GM23338 (cell line): ENCODE measurements at regions not wholly inside any gene's neighbourhood (a gene's known extent, or its start where the extent isn't known, plus 50 kb on each side); places are given as distances from the start of the nearest gene placed in this dataset.

ENCODE experiments used
- ATAC-seq: fragments of 200-7000 bp; cut with Tn5 transposase; 3 replicates; pipeline ENCODE4 v1.9.1; 2020
- DNase-seq: peaks from one replicate; pipeline ENCODE4 v3.0.0-alpha.2; 2015; ENCODE audit warnings: low spot score
- H2AFZ ChIP-seq: fragments of 200-600 bp; sonication (generic); 2 replicates; pipeline ENCODE4 v1.8.0; 2016; ENCODE audit warnings: antibody characterized with exemption, mild to moderate bottlenecking, moderate library complexity
- H3F3A ChIP-seq: fragments of 200-600 bp; sonication (generic); replicated peaks from 2 replicates; pipeline ENCODE4 v1.8.0; 2017; ENCODE audit warnings: antibody characterized with exemption, mixed run types, low read depth
- H3K27ac ChIP-seq: fragments of 200-600 bp; sonication (generic); 2 replicates; pipeline ENCODE4 v1.6.1; 2016; ENCODE audit warnings: low read depth
- H3K27me3 ChIP-seq: fragments of 200-600 bp; sonication (generic); 2 replicates; pipeline ENCODE4 v1.8.0; 2016; ENCODE audit warnings: mild to moderate bottlenecking, mixed run types, moderate library complexity; ENCODE audit not compliant: insufficient read depth
- H3K36me3 ChIP-seq: fragments of 200-600 bp; sonication (generic); 2 replicates; pipeline ENCODE4 v1.8.0; 2016; ENCODE audit warnings: mild to moderate bottlenecking; ENCODE audit not compliant: insufficient read depth
- H3K4me1 ChIP-seq: fragments of 200-600 bp; sonication (generic); 2 replicates; pipeline ENCODE4 v1.8.0; 2016; ENCODE audit warnings: mild to moderate bottlenecking, moderate library complexity; ENCODE audit not compliant: insufficient read depth
- H3K4me2 ChIP-seq: fragments of 200-600 bp; sonication (generic); 2 replicates; pipeline ENCODE4 v1.7.1; 2017; ENCODE audit warnings: mixed run types
- H3K4me3 ChIP-seq: fragments of 200-600 bp; sonication (generic); 2 replicates; pipeline ENCODE4 v1.6.1; 2016; ENCODE audit warnings: mixed run types
- H3K79me2 ChIP-seq: fragments of 200-600 bp; sonication (generic); replicated peaks from 2 replicates; pipeline ENCODE4 v1.8.0; 2017; ENCODE audit warnings: mild to moderate bottlenecking; ENCODE audit not compliant: insufficient read depth
- H3K9me2 ChIP-seq: fragments of 200-600 bp; sonication (generic); 2 replicates; pipeline ENCODE4 v1.8.0; 2017; ENCODE audit not compliant: insufficient read depth
- H4K20me1 ChIP-seq: fragments of 200-600 bp; sonication (generic); replicated peaks from 2 replicates; pipeline ENCODE4 v1.8.0; 2017; ENCODE audit warnings: mild to moderate bottlenecking; ENCODE audit not compliant: insufficient read depth
- H3K27ac Mint-ChIP-seq: 2 replicates; pipeline ENCODE4 v1.8.0; 2020; ENCODE audit warnings: inconsistent platforms, mild to moderate bottlenecking, moderate library complexity, mixed read lengths
- H3K27me3 Mint-ChIP-seq: 3 replicates; pipeline ENCODE4 v1.8.0; 2022; ENCODE audit warnings: low read depth, mild to moderate bottlenecking, moderate library complexity, mixed read lengths, inconsistent platforms; ENCODE audit not compliant: insufficient read depth, poor library complexity
- H3K36me3 Mint-ChIP-seq: 3 replicates; pipeline ENCODE4 v1.8.0; 2021; ENCODE audit warnings: low read depth, mild to moderate bottlenecking, inconsistent platforms, moderate library complexity, mixed read lengths
- H3K4me1 Mint-ChIP-seq: 3 replicates; pipeline ENCODE4 v1.8.0; 2020; ENCODE audit warnings: mild to moderate bottlenecking, inconsistent platforms, mixed read lengths
- H3K4me3 Mint-ChIP-seq: 3 replicates; pipeline ENCODE4 v1.8.0; 2021; ENCODE audit warnings: moderate library complexity, mild to moderate bottlenecking, inconsistent platforms, mixed read lengths
- H3K9me3 Mint-ChIP-seq: 3 replicates; pipeline ENCODE4 v1.8.0; 2020; ENCODE audit warnings: moderate library complexity, mild to moderate bottlenecking, inconsistent platforms, mixed read lengths
- CREB1 ChIP-seq: fragments of 250-450 bp; sonication (Bioruptor Pico); IDR thresholded peaks from 2 replicates; pipeline ENCODE4 v1.5.0; 2020; ENCODE audit warnings: low read depth, mild to moderate bottlenecking, moderate library complexity
- ETS1 ChIP-seq: IDR thresholded peaks from 2 replicates; pipeline ENCODE4 v1.6.1; 2016; ENCODE audit warnings: antibody characterized with exemption
- EZH2 ChIP-seq: fragments of 200-600 bp; sonication (generic); IDR thresholded peaks from one replicate; pipeline ENCODE4 v1.8.0; 2017; ENCODE audit warnings: antibody characterized with exemption, mild to moderate bottlenecking, low read depth; ENCODE audit not compliant: unreplicated experiment
- JUNB ChIP-seq: IDR thresholded peaks from one replicate; pipeline ENCODE4 v1.6.1; 2016; ENCODE audit warnings: antibody characterized with exemption; ENCODE audit not compliant: unreplicated experiment
- NANOG ChIP-seq: IDR thresholded peaks from 2 replicates; pipeline ENCODE4 v1.6.1; 2016; ENCODE audit warnings: antibody characterized with exemption, borderline replicate concordance
- POLR2AphosphoS5 ChIP-seq: IDR thresholded peaks from 2 replicates; pipeline ENCODE4 v1.6.1; 2016; ENCODE audit warnings: antibody characterized with exemption, low read depth
- REST ChIP-seq: IDR thresholded peaks from one replicate; pipeline ENCODE4 v1.6.1; 2018; ENCODE audit warnings: antibody characterized with exemption; ENCODE audit not compliant: unreplicated experiment
- STAT1 ChIP-seq: IDR thresholded peaks from one replicate; pipeline ENCODE4 v1.6.1; 2016; ENCODE audit warnings: antibody characterized with exemption; ENCODE audit not compliant: unreplicated experiment
- ZNF331 ChIP-seq: fragments of 250-450 bp; sonication (Bioruptor Pico); IDR thresholded peaks from 2 replicates; pipeline ENCODE4 v1.5.0; 2020; ENCODE audit warnings: low read depth, mild to moderate bottlenecking, moderate library complexity

- Histone ChIP-seq H2AFZ (peak overlapping the region; percentile 26; the same call in 1 of the 2 replicates), H3F3A (no peaks in the 10 kb centered on the region), H3K36me3 (no peaks in the 10 kb centered on the region), H3K9me2 (no peaks in the 10 kb centered on the region), H3K27me3 (no peaks in the 10 kb centered on the region), H4K20me1 (no peaks in the 10 kb centered on the region), H3K79me2 (no peaks in the 10 kb centered on the region), H3K4me1 (0 out of 2 replicates have a peak, but pooled peaks cover 6% of the 10 kb centered on the region), H3K27ac (no peak overlapping the region), H3K4me2 (no peak overlapping the region), H3K4me3 (no peak overlapping the region)
- ATAC-seq, result no peak
- Mint-ChIP-seq H3K9me3 (peaks cover 6% of the 10 kb centered on the region; the same call in 2 of the 3 replicates), H3K4me1 (peaks cover 7% of the 10 kb centered on the region; the same call in 2 of the 3 replicates), H3K4me3 (no peak overlapping the region), H3K36me3 (peaks cover 6% of the 10 kb centered on the region; the same call in 2 of the 3 replicates), H3K27me3 (no peaks in the 10 kb centered on the region), H3K27ac (no peak overlapping the region)
- DNase-seq, result peak; percentile 11
- TF ChIP-seq REST (no peak), JUNB (no peak)
These were observed 73.3 kb downstream of the SKIDA1 start for GRCh38 chr10:21452203-21452602.

GRCh38 chr10:21449288-21449966 is 76.1 kb downstream of the SKIDA1 start:
- ATAC-seq (no peak; the same call in 2 of the 3 replicates), DNase-seq (peak; percentile 10)
- Histone ChIP-seq H3K4me1 (0 out of 2 replicates have a peak, but pooled peaks cover 7% of the 10 kb centered on the region), H3K36me3 (no peaks in the 10 kb centered on the region), H2AFZ (no peak overlapping the region), H3K4me3 (no peak overlapping the region), H3K27ac (no peak overlapping the region), H3K27me3 (no peaks in the 10 kb centered on the region), H3K4me2 (no peak overlapping the region), H3K79me2 (no peaks in the 10 kb centered on the region), H3F3A (no peaks in the 10 kb centered on the region), H4K20me1 (no peaks in the 10 kb centered on the region), H3K9me2 (no peaks in the 10 kb centered on the region)
- H3K4me3 Mint-ChIP-seq, result no peak overlapping the region
- peaks cover 4% of the 10 kb centered on the region; the same call in 2 of the 3 replicates for H3K36me3 Mint-ChIP-seq
- H3K27ac Mint-ChIP-seq, result no peak overlapping the region
- H3K27me3 Mint-ChIP-seq, result no peaks in the 10 kb centered on the region
- H3K9me3 Mint-ChIP-seq, result peaks cover 6% of the 10 kb centered on the region; the same call in 2 of the 3 replicates
- H3K4me1 Mint-ChIP-seq, result peaks cover 13% of the 10 kb centered on the region; the same call in 2 of the 3 replicates
- TF ChIP-seq ETS1 (no peak), REST (no peak), POLR2AphosphoS5 (no peak), STAT1 (no peak), NANOG (no peak), ZNF331 (CRISPR knock-in tag) (no peak), CREB1 (CRISPR knock-in tag) (no peak), EZH2 (no peak), JUNB (no peak)
